ENCODE measurements at regions not wholly inside any gene's neighbourhood (a gene's known extent, or its start where the extent isn't known, plus 50 kb on each side); places are given as distances from the start of the nearest gene placed in this dataset.

- ATAC-seq (no peak), DNase-seq (ENCODE audit: low read depth, low spot score) (no peak)
- Histone ChIP-seq H3K27me3 (ENCODE audit: control insufficient read depth, insufficient read depth, low read length) (no peaks in the 10 kb centered on the region), H3K27ac (ENCODE audit: low read length) (no peak overlapping the region), H3K4me1 (ENCODE audit: control insufficient read depth, insufficient read depth, low read length) (no peaks in the 10 kb centered on the region), H3K4me3 (ENCODE audit: low read depth in 2 of 2, low read length in 2 of 2) (no peak overlapping the region), H3K9me3 (ENCODE audit: control insufficient read depth, insufficient read depth, low read depth, low read length) (no peaks in the 10 kb centered on the region), H3K36me3 (ENCODE audit: control insufficient read depth, insufficient read depth, low read length) (no peaks in the 10 kb centered on the region)
- intact Hi-C loops (cut with micrococcal nuclease; ENCODE audit: unreplicated experiment): no loop called here
- in situ Hi-C loops (cut with HindIII; ENCODE audit: low pct_unique_long_range_greater_than_20kb, low sequenced_read_pairs): no loop called here
- TF ChIP-seq, protein P1, sequence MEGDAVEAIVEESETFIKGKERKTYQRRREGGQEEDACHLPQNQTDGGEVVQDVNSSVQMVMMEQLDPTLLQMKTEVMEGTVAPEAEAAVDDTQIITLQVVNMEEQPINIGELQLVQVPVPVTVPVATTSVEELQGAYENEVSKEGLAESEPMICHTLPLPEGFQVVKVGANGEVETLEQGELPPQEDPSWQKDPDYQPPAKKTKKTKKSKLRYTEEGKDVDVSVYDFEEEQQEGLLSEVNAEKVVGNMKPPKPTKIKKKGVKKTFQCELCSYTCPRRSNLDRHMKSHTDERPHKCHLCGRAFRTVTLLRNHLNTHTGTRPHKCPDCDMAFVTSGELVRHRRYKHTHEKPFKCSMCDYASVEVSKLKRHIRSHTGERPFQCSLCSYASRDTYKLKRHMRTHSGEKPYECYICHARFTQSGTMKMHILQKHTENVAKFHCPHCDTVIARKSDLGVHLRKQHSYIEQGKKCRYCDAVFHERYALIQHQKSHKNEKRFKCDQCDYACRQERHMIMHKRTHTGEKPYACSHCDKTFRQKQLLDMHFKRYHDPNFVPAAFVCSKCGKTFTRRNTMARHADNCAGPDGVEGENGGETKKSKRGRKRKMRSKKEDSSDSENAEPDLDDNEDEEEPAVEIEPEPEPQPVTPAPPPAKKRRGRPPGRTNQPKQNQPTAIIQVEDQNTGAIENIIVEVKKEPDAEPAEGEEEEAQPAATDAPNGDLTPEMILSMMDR (IDR thresholded peaks at IDR 0.05): no peak
- TF ChIP-seq POLR2AphosphoS5 (IDR thresholded peaks at IDR 0.05; ENCODE audit: low read depth, low read length) (no peak), SIN3A (IDR thresholded peaks at IDR 0.05; ENCODE audit: borderline replicate concordance, insufficient read depth, low read depth, low read length) (no peak), TCF7L2 (IDR thresholded peaks at IDR 0.05; ENCODE audit: low read depth, low read length) (no peak), REST (IDR thresholded peaks at IDR 0.05; ENCODE audit: insufficient read depth in 1 of 2, low read depth in 2 of 2, low read length in 1 of 2) (no peak)
- ChIA-PET POLR2A (no interaction called here), CTCF (no interaction called here)
- no TSS peak for BruUV-seq (replicated peaks)
Measured at GRCh38 chr11:112839051-112839450, 122.2 kb upstream of the NCAM1 start.

DNA sequence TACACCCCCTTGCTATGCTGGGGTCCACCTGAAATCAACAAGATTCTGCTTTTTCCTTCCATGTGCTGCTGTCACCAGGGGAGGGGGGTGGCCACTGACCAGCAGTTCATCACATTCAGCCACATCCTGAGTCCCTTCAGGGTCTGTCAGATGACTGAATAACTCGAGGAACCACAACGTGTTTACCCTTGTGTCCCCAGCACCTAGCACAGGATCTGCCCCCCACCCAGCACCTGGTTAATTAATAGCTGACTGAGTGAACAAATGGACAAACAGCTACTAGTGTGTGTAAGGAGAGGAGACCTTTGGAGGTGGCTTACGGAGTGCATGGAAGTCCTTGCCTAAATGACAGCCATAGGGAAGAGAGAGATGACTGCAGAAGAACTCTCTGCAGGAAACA is 119.5 kb upstream of the NCAM1 start:
- intact Hi-C loops (cut with micrococcal nuclease; ENCODE audit: unreplicated experiment): no loop called here
- ChIA-PET POLR2A (no interaction called here), CTCF (no interaction called here)
- Histone ChIP-seq H3K27ac (ENCODE audit: low read length) (no peak overlapping the region), H3K36me3 (ENCODE audit: control insufficient read depth, insufficient read depth, low read length) (no peaks in the 10 kb centered on the region), H3K4me1 (ENCODE audit: control insufficient read depth, insufficient read depth, low read length) (no peaks in the 10 kb centered on the region), H3K27me3 (ENCODE audit: control insufficient read depth, insufficient read depth, low read length) (no peaks in the 10 kb centered on the region), H3K9me3 (ENCODE audit: control insufficient read depth, insufficient read depth, low read depth, low read length) (no peaks in the 10 kb centered on the region), H3K4me3 (ENCODE audit: low read depth in 2 of 2, low read length in 2 of 2) (no peak overlapping the region)
- TF ChIP-seq, protein P1 (IDR thresholded peaks at IDR 0.05): no peak
- no peak for TF ChIP-seq TCF7L2 (IDR thresholded peaks at IDR 0.05; ENCODE audit: low read depth, low read length)
- no peak for TF ChIP-seq POLR2AphosphoS5 (IDR thresholded peaks at IDR 0.05; ENCODE audit: low read depth, low read length)
- TF ChIP-seq REST (IDR thresholded peaks at IDR 0.05; ENCODE audit: insufficient read depth in 1 of 2, low read depth in 2 of 2, low read length in 1 of 2): no peak
- TF ChIP-seq SIN3A (IDR thresholded peaks at IDR 0.05; ENCODE audit: borderline replicate concordance, insufficient read depth, low read depth, low read length): no peak
- in situ Hi-C loops (cut with HindIII; ENCODE audit: low pct_unique_long_range_greater_than_20kb, low sequenced_read_pairs): no loop called here
- DNase-seq (ENCODE audit: low read depth, low spot score) (no peak), ATAC-seq (no peak)
- no TSS peak for BruUV-seq (replicated peaks)
